GM23338 (cell line): ENCODE measurements at regions not wholly inside any gene's neighbourhood (a gene's known extent, or its start where the extent isn't known, plus 50 kb on each side); places are given as distances from the start of the nearest gene placed in this dataset.

ENCODE experiments used
- CREB1 ChIP-seq: fragments of 250-450 bp; sonication (Bioruptor Pico); IDR thresholded peaks from 2 replicates; pipeline ENCODE4 v1.5.0; 2020; ENCODE audit warnings: low read depth, mild to moderate bottlenecking, moderate library complexity
- EZH2 ChIP-seq: fragments of 200-600 bp; sonication (generic); IDR thresholded peaks from one replicate; pipeline ENCODE4 v1.8.0; 2017; ENCODE audit warnings: antibody characterized with exemption, mild to moderate bottlenecking, low read depth; ENCODE audit not compliant: unreplicated experiment
- JUNB ChIP-seq: IDR thresholded peaks from one replicate; pipeline ENCODE4 v1.6.1; 2016; ENCODE audit warnings: antibody characterized with exemption; ENCODE audit not compliant: unreplicated experiment
- POLR2AphosphoS5 ChIP-seq: IDR thresholded peaks from 2 replicates; pipeline ENCODE4 v1.6.1; 2016; ENCODE audit warnings: antibody characterized with exemption, low read depth
- ZNF114 ChIP-seq: fragments of 250-450 bp; sonication (Bioruptor Pico); IDR thresholded peaks from 2 replicates; pipeline ENCODE4 v1.5.0; 2020; ENCODE audit warnings: mild to moderate bottlenecking, moderate library complexity
- TF ChIP-seq, protein P1 (sequence below): IDR thresholded peaks from 2 replicates; pipeline ENCODE4 v1.6.1; 2016; ENCODE audit warnings: antibody characterized with exemption
- TF ChIP-seq, protein P2 (sequence below), 2 experiments: fragments of 200-600 bp in 1 of 2; sonication (generic) in 1 of 2; conservative IDR thresholded peaks; 2 replicates each; pipeline versions ENCODE4 v1.5.1 to v1.6.1; 2016 to 2017; ENCODE audit warnings: antibody characterized with exemption in 2 of 2, low read depth in 2 of 2, mild to moderate bottlenecking in 2 of 2, moderate library complexity in 1 of 2
- TF ChIP-seq, protein P3 (sequence below): IDR thresholded peaks from one replicate; pipeline ENCODE4 v1.6.1; 2018; ENCODE audit warnings: antibody characterized with exemption; ENCODE audit not compliant: unreplicated experiment
- TF ChIP-seq, protein P4 (sequence below): fragments of 250-450 bp; sonication (Bioruptor Pico); IDR thresholded peaks from 2 replicates; pipeline ENCODE4 v1.5.0; 2020; ENCODE audit warnings: mild to moderate bottlenecking, moderate library complexity

DNA sequence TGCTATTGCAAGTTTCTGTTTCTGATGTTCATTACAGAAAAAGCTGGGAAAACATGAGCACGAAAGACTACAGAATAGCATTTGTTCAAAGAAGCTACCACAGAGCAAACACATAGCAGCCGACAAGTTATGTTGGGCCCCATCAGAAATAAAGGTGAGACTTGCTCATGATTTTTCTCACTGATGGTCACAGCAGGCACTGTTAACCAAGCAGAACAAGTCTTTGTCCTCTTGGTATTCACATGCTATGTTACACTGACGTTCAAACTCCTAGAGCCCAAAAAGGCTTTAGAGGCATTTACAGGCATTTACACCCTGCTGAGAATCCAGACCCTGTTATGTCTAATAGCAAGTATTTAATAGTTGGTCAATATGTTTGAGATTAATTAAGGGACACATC, 235.0 kb upstream of the HNMT start:
- TF ChIP-seq, protein P1, sequence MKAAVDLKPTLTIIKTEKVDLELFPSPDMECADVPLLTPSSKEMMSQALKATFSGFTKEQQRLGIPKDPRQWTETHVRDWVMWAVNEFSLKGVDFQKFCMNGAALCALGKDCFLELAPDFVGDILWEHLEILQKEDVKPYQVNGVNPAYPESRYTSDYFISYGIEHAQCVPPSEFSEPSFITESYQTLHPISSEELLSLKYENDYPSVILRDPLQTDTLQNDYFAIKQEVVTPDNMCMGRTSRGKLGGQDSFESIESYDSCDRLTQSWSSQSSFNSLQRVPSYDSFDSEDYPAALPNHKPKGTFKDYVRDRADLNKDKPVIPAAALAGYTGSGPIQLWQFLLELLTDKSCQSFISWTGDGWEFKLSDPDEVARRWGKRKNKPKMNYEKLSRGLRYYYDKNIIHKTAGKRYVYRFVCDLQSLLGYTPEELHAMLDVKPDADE: no peak
- TF ChIP-seq EZH2 (no peak), POLR2AphosphoS5 (no peak), CREB1 (no peak), ZNF114 (CRISPR knock-in tag) (no peak), JUNB (no peak)
- TF ChIP-seq, protein P2, sequence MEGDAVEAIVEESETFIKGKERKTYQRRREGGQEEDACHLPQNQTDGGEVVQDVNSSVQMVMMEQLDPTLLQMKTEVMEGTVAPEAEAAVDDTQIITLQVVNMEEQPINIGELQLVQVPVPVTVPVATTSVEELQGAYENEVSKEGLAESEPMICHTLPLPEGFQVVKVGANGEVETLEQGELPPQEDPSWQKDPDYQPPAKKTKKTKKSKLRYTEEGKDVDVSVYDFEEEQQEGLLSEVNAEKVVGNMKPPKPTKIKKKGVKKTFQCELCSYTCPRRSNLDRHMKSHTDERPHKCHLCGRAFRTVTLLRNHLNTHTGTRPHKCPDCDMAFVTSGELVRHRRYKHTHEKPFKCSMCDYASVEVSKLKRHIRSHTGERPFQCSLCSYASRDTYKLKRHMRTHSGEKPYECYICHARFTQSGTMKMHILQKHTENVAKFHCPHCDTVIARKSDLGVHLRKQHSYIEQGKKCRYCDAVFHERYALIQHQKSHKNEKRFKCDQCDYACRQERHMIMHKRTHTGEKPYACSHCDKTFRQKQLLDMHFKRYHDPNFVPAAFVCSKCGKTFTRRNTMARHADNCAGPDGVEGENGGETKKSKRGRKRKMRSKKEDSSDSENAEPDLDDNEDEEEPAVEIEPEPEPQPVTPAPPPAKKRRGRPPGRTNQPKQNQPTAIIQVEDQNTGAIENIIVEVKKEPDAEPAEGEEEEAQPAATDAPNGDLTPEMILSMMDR (conservative IDR thresholded peaks at IDR 0.05; ENCODE audit: low read depth in 2 of 2): no peak
- TF ChIP-seq, protein P3, sequence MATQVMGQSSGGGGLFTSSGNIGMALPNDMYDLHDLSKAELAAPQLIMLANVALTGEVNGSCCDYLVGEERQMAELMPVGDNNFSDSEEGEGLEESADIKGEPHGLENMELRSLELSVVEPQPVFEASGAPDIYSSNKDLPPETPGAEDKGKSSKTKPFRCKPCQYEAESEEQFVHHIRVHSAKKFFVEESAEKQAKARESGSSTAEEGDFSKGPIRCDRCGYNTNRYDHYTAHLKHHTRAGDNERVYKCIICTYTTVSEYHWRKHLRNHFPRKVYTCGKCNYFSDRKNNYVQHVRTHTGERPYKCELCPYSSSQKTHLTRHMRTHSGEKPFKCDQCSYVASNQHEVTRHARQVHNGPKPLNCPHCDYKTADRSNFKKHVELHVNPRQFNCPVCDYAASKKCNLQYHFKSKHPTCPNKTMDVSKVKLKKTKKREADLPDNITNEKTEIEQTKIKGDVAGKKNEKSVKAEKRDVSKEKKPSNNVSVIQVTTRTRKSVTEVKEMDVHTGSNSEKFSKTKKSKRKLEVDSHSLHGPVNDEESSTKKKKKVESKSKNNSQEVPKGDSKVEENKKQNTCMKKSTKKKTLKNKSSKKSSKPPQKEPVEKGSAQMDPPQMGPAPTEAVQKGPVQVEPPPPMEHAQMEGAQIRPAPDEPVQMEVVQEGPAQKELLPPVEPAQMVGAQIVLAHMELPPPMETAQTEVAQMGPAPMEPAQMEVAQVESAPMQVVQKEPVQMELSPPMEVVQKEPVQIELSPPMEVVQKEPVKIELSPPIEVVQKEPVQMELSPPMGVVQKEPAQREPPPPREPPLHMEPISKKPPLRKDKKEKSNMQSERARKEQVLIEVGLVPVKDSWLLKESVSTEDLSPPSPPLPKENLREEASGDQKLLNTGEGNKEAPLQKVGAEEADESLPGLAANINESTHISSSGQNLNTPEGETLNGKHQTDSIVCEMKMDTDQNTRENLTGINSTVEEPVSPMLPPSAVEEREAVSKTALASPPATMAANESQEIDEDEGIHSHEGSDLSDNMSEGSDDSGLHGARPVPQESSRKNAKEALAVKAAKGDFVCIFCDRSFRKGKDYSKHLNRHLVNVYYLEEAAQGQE: no peak
- TF ChIP-seq, protein P4, sequence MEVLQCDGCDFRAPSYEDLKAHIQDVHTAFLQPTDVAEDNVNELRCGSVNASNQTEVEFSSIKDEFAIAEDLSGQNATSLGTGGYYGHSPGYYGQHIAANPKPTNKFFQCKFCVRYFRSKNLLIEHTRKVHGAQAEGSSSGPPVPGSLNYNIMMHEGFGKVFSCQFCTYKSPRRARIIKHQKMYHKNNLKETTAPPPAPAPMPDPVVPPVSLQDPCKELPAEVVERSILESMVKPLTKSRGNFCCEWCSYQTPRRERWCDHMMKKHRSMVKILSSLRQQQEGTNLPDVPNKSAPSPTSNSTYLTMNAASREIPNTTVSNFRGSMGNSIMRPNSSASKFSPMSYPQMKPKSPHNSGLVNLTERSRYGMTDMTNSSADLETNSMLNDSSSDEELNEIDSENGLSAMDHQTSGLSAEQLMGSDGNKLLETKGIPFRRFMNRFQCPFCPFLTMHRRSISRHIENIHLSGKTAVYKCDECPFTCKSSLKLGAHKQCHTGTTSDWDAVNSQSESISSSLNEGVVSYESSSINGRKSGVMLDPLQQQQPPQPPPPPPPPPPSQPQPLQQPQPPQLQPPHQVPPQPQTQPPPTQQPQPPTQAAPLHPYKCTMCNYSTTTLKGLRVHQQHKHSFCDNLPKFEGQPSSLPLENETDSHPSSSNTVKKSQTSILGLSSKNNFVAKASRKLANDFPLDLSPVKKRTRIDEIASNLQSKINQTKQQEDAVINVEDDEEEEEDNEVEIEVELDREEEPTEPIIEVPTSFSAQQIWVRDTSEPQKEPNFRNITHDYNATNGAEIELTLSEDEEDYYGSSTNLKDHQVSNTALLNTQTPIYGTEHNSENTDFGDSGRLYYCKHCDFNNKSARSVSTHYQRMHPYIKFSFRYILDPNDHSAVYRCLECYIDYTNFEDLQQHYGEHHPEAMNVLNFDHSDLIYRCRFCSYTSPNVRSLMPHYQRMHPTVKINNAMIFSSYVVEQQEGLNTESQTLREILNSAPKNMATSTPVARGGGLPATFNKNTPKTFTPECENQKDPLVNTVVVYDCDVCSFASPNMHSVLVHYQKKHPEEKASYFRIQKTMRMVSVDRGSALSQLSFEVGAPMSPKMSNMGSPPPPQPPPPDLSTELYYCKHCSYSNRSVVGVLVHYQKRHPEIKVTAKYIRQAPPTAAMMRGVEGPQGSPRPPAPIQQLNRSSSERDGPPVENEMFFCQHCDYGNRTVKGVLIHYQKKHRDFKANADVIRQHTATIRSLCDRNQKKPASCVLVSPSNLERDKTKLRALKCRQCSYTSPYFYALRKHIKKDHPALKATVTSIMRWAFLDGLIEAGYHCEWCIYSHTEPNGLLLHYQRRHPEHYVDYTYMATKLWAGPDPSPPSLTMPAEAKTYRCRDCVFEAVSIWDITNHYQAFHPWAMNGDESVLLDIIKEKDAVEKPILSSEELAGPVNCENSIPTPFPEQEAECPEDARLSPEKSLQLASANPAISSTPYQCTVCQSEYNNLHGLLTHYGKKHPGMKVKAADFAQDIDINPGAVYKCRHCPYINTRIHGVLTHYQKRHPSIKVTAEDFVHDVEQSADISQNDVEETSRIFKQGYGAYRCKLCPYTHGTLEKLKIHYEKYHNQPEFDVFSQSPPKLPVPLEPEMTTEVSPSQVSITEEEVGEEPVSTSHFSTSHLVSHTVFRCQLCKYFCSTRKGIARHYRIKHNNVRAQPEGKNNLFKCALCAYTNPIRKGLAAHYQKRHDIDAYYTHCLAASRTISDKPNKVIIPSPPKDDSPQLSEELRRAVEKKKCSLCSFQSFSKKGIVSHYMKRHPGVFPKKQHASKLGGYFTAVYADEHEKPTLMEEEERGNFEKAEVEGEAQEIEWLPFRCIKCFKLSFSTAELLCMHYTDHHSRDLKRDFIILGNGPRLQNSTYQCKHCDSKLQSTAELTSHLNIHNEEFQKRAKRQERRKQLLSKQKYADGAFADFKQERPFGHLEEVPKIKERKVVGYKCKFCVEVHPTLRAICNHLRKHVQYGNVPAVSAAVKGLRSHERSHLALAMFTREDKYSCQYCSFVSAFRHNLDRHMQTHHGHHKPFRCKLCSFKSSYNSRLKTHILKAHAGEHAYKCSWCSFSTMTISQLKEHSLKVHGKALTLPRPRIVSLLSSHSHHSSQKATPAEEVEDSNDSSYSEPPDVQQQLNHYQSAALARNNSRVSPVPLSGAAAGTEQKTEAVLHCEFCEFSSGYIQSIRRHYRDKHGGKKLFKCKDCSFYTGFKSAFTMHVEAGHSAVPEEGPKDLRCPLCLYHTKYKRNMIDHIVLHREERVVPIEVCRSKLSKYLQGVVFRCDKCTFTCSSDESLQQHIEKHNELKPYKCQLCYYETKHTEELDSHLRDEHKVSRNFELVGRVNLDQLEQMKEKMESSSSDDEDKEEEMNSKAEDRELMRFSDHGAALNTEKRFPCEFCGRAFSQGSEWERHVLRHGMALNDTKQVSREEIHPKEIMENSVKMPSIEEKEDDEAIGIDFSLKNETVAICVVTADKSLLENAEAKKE (CRISPR knock-in tag): no peak
